Vagina (tissue), 2 donors: ENCODE measurements at regions not wholly inside any gene's neighbourhood (a gene's known extent, or its start where the extent isn't known, plus 50 kb on each side); places are given as distances from the start of the nearest gene placed in this dataset.

Experiments used
- DNase-seq, 2 donors: peaks; one replicate each; pipeline ENCODE4 v3.0.0-alpha.2; 2017; ENCODE audit errors: extremely low spot score in 2 of 2
- H3K27ac ChIP-seq: fragments of 200-600 bp; sonication (generic); one replicate; pipeline ENCODE4 v1.5.1; 2019
- H3K27me3 ChIP-seq: fragments of 200-600 bp; sonication (generic); one replicate; pipeline ENCODE4 v1.5.1; 2019
- H3K36me3 ChIP-seq, 2 donors: fragments of 200-600 bp; sonication (generic); one replicate each; pipeline ENCODE4 v1.5.1; 2017 to 2019
- H3K4me1 ChIP-seq: fragments of 200-600 bp; sonication (generic); one replicate; pipeline ENCODE4 v1.5.1; 2019
- H3K4me3 ChIP-seq, 2 donors: fragments of 200-600 bp; sonication (generic); 1 replicate in 1 of 2; 2 replicates in 1 of 2; pipeline ENCODE4 v1.5.1; 2016 to 2019
- H3K9me3 ChIP-seq: fragments of 200-600 bp; sonication (generic); one replicate; pipeline ENCODE4 v1.5.1; 2019
- CTCF ChIP-seq, 3 experiments: fragments of 450-650 bp in 2 of 3; fragments of 200-600 bp in 1 of 3; sonication (generic) in 1 of 3; IDR thresholded peaks; one replicate each; pipeline ENCODE4 v1.5.1; 2017 to 2019; ENCODE audit warnings: antibody characterized with exemption in 3 of 3, mild to moderate bottlenecking in 2 of 3, moderate library complexity in 2 of 3
- POLR2A ChIP-seq, 2 donors: fragments of 450-650 bp; IDR thresholded peaks; one replicate each; pipeline ENCODE4 v1.6.1; 2017; ENCODE audit warnings: antibody characterized with exemption in 2 of 2, mild to moderate bottlenecking in 2 of 2, moderate library complexity in 2 of 2
- POLR2AphosphoS5 ChIP-seq, 2 donors: sonication (generic); formaldehyde crosslinking; IDR thresholded peaks; one replicate each; pipeline ENCODE4 v1.9.0; 2017; ENCODE audit warnings: antibody characterized with exemption in 2 of 2, mild to moderate bottlenecking in 2 of 2, low read depth in 1 of 2; ENCODE audit not compliant: insufficient read depth in 1 of 2
- intact Hi-C: fragments of 100-400 bp; cut with DNase I; formaldehyde crosslinking; loops from one replicate; pipeline ENCODE4 v1.15.1; 2023

DNA sequence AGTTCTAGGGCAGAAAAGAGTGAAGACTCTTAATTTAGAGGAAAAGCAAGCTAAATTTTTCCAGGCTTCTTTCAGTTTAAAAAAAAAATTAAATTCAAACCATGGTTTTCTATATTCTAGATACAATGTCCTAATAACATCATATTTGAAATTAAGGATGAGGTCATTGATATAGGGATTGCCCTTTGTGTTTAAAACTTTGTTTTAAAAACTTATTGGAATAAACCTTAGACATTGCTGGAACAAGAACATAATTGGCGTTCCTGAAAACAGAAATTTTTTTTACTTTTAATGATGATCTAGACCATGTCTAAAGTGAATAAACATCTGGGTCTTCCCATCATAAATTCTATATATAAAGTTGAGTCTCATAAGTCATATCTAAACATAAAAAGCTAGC lies 859.4 kb upstream of the CHORDC1 start:
- Histone ChIP-seq H3K27me3 (no peaks in the 10 kb centered on the region), H3K27ac (no peak overlapping the region), H3K36me3 (no peaks in the 10 kb centered on the region), H3K4me1 (no peaks in the 10 kb centered on the region), H3K9me3 (no peaks in the 10 kb centered on the region), H3K4me3 (no peak overlapping the region)
- no peak for TF ChIP-seq POLR2AphosphoS5 (IDR thresholded peaks at IDR 0.05; ENCODE audit: insufficient read depth in 1 of 2, low read depth in 1 of 2)
- no peak for TF ChIP-seq CTCF (IDR thresholded peaks at IDR 0.05)
- TF ChIP-seq POLR2A (IDR thresholded peaks at IDR 0.05): no peak
- intact Hi-C loops: no loop called here
- no peak for DNase-seq

GRCh38 chr11:91081440-91082043 lies 858.7 kb upstream of the CHORDC1 start:
- Histone ChIP-seq H3K27me3 (no peaks in the 10 kb centered on the region), H3K36me3 (no peaks in the 10 kb centered on the region), H3K4me3 (no peak overlapping the region), H3K27ac (no peak overlapping the region), H3K4me1 (no peaks in the 10 kb centered on the region), H3K9me3 (no peaks in the 10 kb centered on the region)
- intact Hi-C loops: no loop called here
- no peak for DNase-seq
- TF ChIP-seq CTCF (IDR thresholded peaks at IDR 0.05) (no peak), POLR2AphosphoS5 (IDR thresholded peaks at IDR 0.05; ENCODE audit: insufficient read depth in 1 of 2, low read depth in 1 of 2) (no peak)

DNA sequence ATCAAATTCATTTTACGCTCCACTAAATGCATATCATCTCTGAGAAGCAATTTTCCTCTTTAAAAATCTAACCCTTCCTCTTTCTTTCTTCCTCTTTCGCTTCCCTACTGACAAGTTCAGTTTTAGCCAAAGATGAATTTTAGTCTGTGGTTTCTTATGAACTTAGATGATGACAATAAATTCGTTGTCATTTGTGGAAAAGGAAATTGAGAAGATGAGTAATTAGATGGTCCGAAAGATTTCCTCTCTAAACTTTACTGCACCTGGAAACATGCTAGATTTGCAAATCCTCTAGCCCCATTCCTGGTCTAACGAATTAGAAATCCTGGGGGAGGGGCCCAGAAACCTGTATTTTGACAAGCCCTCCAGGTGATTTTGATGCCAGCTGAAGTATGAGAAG lies 855.4 kb upstream of the CHORDC1 start:
- H3K36me3 ChIP-seq: no peaks in the 10 kb centered on the region
- H3K4me1 ChIP-seq: no peaks in the 10 kb centered on the region
- no peaks in the 10 kb centered on the region for H3K9me3 ChIP-seq
- no peaks in the 10 kb centered on the region for H3K27me3 ChIP-seq
- DNase-seq: no peak
- intact Hi-C loops: no loop called here
- TF ChIP-seq POLR2AphosphoS5 (IDR thresholded peaks at IDR 0.05; ENCODE audit: insufficient read depth in 1 of 2, low read depth in 1 of 2): no peak
- no peak for TF ChIP-seq CTCF (IDR thresholded peaks at IDR 0.05)
- no peak for TF ChIP-seq POLR2A (IDR thresholded peaks at IDR 0.05)
- no peak overlapping the region for H3K4me3 ChIP-seq
- H3K27ac ChIP-seq: no peak overlapping the region

GRCh38 chr11:91075032-91075695 lies 852.3 kb upstream of the CHORDC1 start:
- Histone ChIP-seq H3K4me1 (no peaks in the 10 kb centered on the region), H3K27me3 (no peaks in the 10 kb centered on the region), H3K36me3 (no peaks in the 10 kb centered on the region), H3K27ac (no peak overlapping the region), H3K4me3 (no peak overlapping the region), H3K9me3 (no peaks in the 10 kb centered on the region)
- TF ChIP-seq POLR2A (IDR thresholded peaks at IDR 0.05) (no peak), POLR2AphosphoS5 (IDR thresholded peaks at IDR 0.05; ENCODE audit: insufficient read depth in 1 of 2, low read depth in 1 of 2) (no peak), CTCF (IDR thresholded peaks at IDR 0.05) (no peak)
- DNase-seq: no peak
- intact Hi-C loops: no loop called here

GRCh38 chr11:91067666-91068065 lies 844.8 kb upstream of the CHORDC1 start:
- H3K27ac ChIP-seq: no peak overlapping the region
- no peaks in the 10 kb centered on the region for H3K9me3 ChIP-seq
- intact Hi-C loops: no loop called here
- H3K27me3 ChIP-seq: no peaks in the 10 kb centered on the region
- DNase-seq: no peak
- TF ChIP-seq POLR2A (IDR thresholded peaks at IDR 0.05): no peak
- TF ChIP-seq CTCF (IDR thresholded peaks at IDR 0.05): no peak
- H3K4me3 ChIP-seq: no peak overlapping the region
- H3K36me3 ChIP-seq: no peaks in the 10 kb centered on the region
- no peaks in the 10 kb centered on the region for H3K4me1 ChIP-seq
